Erythroblast (primary cell): ENCODE measurements at regions not wholly inside any gene's neighbourhood (a gene's known extent, or its start where the extent isn't known, plus 50 kb on each side); places are given as distances from the start of the nearest gene placed in this dataset.

Source experiments
- GATA1 ChIP-seq: IDR thresholded peaks from 2 replicates; pipeline ENCODE4 v1.6.1; 2011; ENCODE audit warnings: low read depth, mild to moderate bottlenecking, control low read depth, low read length, moderate library complexity
- POLR2A ChIP-seq: IDR thresholded peaks from 2 replicates; pipeline ENCODE4 v1.6.1; 2011; ENCODE audit warnings: mild to moderate bottlenecking, low read length

- no peak for TF ChIP-seq POLR2A
- no peak for TF ChIP-seq GATA1
These were observed 90.6 kb upstream of the MIER3 start for GRCh38 chr5:57042524-57042931.
